ENCODE measurements at regions not wholly inside any gene's neighbourhood (a gene's known extent, or its start where the extent isn't known, plus 50 kb on each side); places are given as distances from the start of the nearest gene placed in this dataset.

DNA sequence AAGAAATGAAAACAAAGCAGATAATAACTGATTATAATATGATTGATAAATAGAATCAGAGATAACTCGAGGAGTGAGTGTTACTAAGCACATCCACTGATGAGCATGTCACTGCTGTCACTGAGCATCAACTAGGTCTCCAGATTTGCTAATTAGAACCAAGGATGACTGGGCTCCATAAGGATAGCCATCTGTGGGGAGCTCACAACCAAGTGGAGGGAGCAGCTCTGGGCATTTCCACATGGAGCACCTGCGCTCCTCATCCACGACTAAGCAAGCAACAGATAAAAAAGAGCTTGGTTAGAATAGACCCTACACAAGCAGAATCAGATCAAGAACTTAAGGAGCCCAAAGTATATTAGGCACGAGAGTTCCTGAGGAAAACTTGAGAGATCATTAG is 396.0 kb upstream of the B3GAT1 start:
- TF ChIP-seq, protein P1, sequence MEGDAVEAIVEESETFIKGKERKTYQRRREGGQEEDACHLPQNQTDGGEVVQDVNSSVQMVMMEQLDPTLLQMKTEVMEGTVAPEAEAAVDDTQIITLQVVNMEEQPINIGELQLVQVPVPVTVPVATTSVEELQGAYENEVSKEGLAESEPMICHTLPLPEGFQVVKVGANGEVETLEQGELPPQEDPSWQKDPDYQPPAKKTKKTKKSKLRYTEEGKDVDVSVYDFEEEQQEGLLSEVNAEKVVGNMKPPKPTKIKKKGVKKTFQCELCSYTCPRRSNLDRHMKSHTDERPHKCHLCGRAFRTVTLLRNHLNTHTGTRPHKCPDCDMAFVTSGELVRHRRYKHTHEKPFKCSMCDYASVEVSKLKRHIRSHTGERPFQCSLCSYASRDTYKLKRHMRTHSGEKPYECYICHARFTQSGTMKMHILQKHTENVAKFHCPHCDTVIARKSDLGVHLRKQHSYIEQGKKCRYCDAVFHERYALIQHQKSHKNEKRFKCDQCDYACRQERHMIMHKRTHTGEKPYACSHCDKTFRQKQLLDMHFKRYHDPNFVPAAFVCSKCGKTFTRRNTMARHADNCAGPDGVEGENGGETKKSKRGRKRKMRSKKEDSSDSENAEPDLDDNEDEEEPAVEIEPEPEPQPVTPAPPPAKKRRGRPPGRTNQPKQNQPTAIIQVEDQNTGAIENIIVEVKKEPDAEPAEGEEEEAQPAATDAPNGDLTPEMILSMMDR (IDR thresholded peaks at IDR 0.05) = no peak
- TF ChIP-seq POLR2A (IDR thresholded peaks at IDR 0.05) (no peak), POLR2AphosphoS5 (IDR thresholded peaks at IDR 0.05) (no peak), EP300 (IDR thresholded peaks at IDR 0.05; ENCODE audit: low read depth) (no peak)
